DOHH2 (cell line): ENCODE measurements at regions not wholly inside any gene's neighbourhood (a gene's known extent, or its start where the extent isn't known, plus 50 kb on each side); places are given as distances from the start of the nearest gene placed in this dataset.

Source experiments
- H3F3A ChIP-seq: fragments of 200-600 bp; sonication (generic), shearing (Covaris generic); 2 replicates; pipeline ENCODE4 v1.6.0; 2016; ENCODE audit warnings: antibody characterized with exemption, mild to moderate bottlenecking; ENCODE audit not compliant: control insufficient read depth, insufficient read depth
- H3K27ac ChIP-seq: fragments of 200-600 bp; sonication (generic); 2 replicates; pipeline ENCODE4 v1.5.1; 2014; ENCODE audit warnings: low read depth, mild to moderate bottlenecking, low read length, moderate library complexity
- H3K27me3 ChIP-seq: fragments of 200-600 bp; sonication (generic); 2 replicates; pipeline ENCODE4 v1.6.1; 2014; ENCODE audit warnings: mild to moderate bottlenecking, low read length, mixed read lengths; ENCODE audit not compliant: control insufficient read depth
- H3K36me3 ChIP-seq: fragments of 200-600 bp; sonication (generic); 2 replicates; pipeline ENCODE4 v1.6.1; 2014; ENCODE audit warnings: mild to moderate bottlenecking, low read length, moderate library complexity, mixed read lengths; ENCODE audit not compliant: control insufficient read depth
- H3K4me1 ChIP-seq: fragments of 200-600 bp; sonication (generic); 2 replicates; pipeline ENCODE4 v1.6.1; 2014; ENCODE audit warnings: mild to moderate bottlenecking, low read length, mixed read lengths; ENCODE audit not compliant: control insufficient read depth
- H3K4me2 ChIP-seq: fragments of 200-600 bp; sonication (generic); 2 replicates; pipeline ENCODE4 v1.6.0; 2014; ENCODE audit warnings: mild to moderate bottlenecking, low read length, moderate library complexity
- H3K4me3 ChIP-seq: fragments of 200-600 bp; sonication (generic); 2 replicates; pipeline ENCODE4 v1.5.1; 2014; ENCODE audit warnings: mild to moderate bottlenecking, low read length, mixed read lengths
- H3K79me2 ChIP-seq: fragments of 200-600 bp; sonication (generic); 2 replicates; pipeline ENCODE4 v1.6.1; 2014; ENCODE audit warnings: mild to moderate bottlenecking, low read length, mixed read lengths; ENCODE audit not compliant: control insufficient read depth
- H3K9me2 ChIP-seq: fragments of 200-600 bp; sonication (generic); replicated peaks from 2 replicates; pipeline ENCODE4 v1.6.1; 2014; ENCODE audit warnings: mild to moderate bottlenecking, low read length, mixed read lengths; ENCODE audit not compliant: control insufficient read depth
- H3K9me3 ChIP-seq: fragments of 200-600 bp; sonication (generic); 2 replicates; pipeline ENCODE4 v1.6.1; 2014; ENCODE audit warnings: antibody characterized with exemption, low read length, mixed read lengths; ENCODE audit not compliant: control insufficient read depth, insufficient read depth
- H4K20me1 ChIP-seq: fragments of 200-600 bp; sonication (generic); 2 replicates; pipeline ENCODE4 v1.6.0; 2014; ENCODE audit warnings: low read depth, mild to moderate bottlenecking, antibody characterized with exemption, low read length, moderate library complexity; ENCODE audit not compliant: control insufficient read depth, insufficient read depth
- CTCF ChIP-seq: fragments of 200-600 bp; sonication (generic); IDR thresholded peaks from one replicate; pipeline ENCODE4 v1.5.1; 2014; ENCODE audit warnings: antibody characterized with exemption, mild to moderate bottlenecking, low read depth, low read length; ENCODE audit not compliant: poor library complexity, severe bottlenecking
- EZH2phosphoT487 ChIP-seq: fragments of 200-600 bp; sonication (generic); IDR thresholded peaks from 2 replicates; pipeline ENCODE4 v1.6.1; 2017; ENCODE audit warnings: borderline replicate concordance, mild to moderate bottlenecking, antibody characterized with exemption, low read length, moderate library complexity, mixed read lengths

GRCh38 chr4:130293692-130294091 is 1197.7 kb downstream of the C4orf33 start:
- Histone ChIP-seq H3K79me2 (no peaks in the 10 kb centered on the region), H3K36me3 (no peaks in the 10 kb centered on the region), H3K4me1 (no peaks in the 10 kb centered on the region), H3K27ac (no peak overlapping the region), H3K27me3 (no peaks in the 10 kb centered on the region), H3K4me2 (no peak overlapping the region), H4K20me1 (no peaks in the 10 kb centered on the region), H3K9me3 (no peaks in the 10 kb centered on the region), H3K4me3 (no peak overlapping the region), H3F3A (no peaks in the 10 kb centered on the region), H3K9me2 (no peaks in the 10 kb centered on the region)
- TF ChIP-seq CTCF (no peak), EZH2phosphoT487 (no peak)

GRCh38 chr4:130296448-130296847 is 1200.5 kb downstream of the C4orf33 start:
- TF ChIP-seq EZH2phosphoT487 = no peak
- TF ChIP-seq CTCF = no peak
- Histone ChIP-seq H3K79me2 (no peaks in the 10 kb centered on the region), H3K9me3 (no peaks in the 10 kb centered on the region), H3K4me1 (no peaks in the 10 kb centered on the region), H3F3A (no peaks in the 10 kb centered on the region), H3K9me2 (no peaks in the 10 kb centered on the region), H3K27me3 (no peaks in the 10 kb centered on the region), H3K4me3 (no peak overlapping the region), H4K20me1 (no peaks in the 10 kb centered on the region), H3K27ac (no peak overlapping the region), H3K36me3 (no peaks in the 10 kb centered on the region), H3K4me2 (no peak overlapping the region)

GRCh38 chr4:130306566-130306965 is 1210.6 kb downstream of the C4orf33 start:
- TF ChIP-seq EZH2phosphoT487 (no peak), CTCF (no peak)
- Histone ChIP-seq H3K4me1 (no peaks in the 10 kb centered on the region), H3K4me3 (no peak overlapping the region), H3K4me2 (no peak overlapping the region), H3F3A (no peaks in the 10 kb centered on the region), H3K27ac (no peak overlapping the region), H3K27me3 (no peaks in the 10 kb centered on the region), H3K36me3 (no peaks in the 10 kb centered on the region), H3K9me3 (no peaks in the 10 kb centered on the region), H4K20me1 (no peaks in the 10 kb centered on the region), H3K9me2 (no peaks in the 10 kb centered on the region; the same call in 1 of the 2 replicates), H3K79me2 (no peaks in the 10 kb centered on the region)

- no peaks in the 10 kb centered on the region for H3K27me3 ChIP-seq
- no peaks in the 10 kb centered on the region for H4K20me1 ChIP-seq
- no peak overlapping the region for H3K4me2 ChIP-seq
- H3K27ac ChIP-seq = no peak overlapping the region
- no peak for TF ChIP-seq CTCF
- TF ChIP-seq EZH2phosphoT487 = no peak
- H3K4me1 ChIP-seq = no peaks in the 10 kb centered on the region
- H3K4me3 ChIP-seq = no peak overlapping the region
- no peaks in the 10 kb centered on the region for H3K36me3 ChIP-seq
- H3K79me2 ChIP-seq = no peaks in the 10 kb centered on the region
- no peaks in the 10 kb centered on the region; the same call in 1 of the 2 replicates for H3K9me2 ChIP-seq
- H3K9me3 ChIP-seq = no peaks in the 10 kb centered on the region
- no peaks in the 10 kb centered on the region for H3F3A ChIP-seq
Measured at GRCh38 chr4:130309221-130309620, 1213.3 kb downstream of the C4orf33 start.
